GM12878 (cell line): ENCODE measurements at regions not wholly inside any gene's neighbourhood (a gene's known extent, or its start where the extent isn't known, plus 50 kb on each side); places are given as distances from the start of the nearest gene placed in this dataset.
A peak's percentile ranks its signal among the peaks of the same experiment; 100 is the strongest.

ENCODE experiments used
- ATAC-seq: fragments of 200-7000 bp; cut with Tn5 transposase; 3 replicates; pipeline ENCODE4 v1.9.1; 2020; ENCODE audit warnings: mild to moderate bottlenecking, moderate library complexity
- BruUV-seq: library from RNA; stranded (reverse); fragments of 400-500 nt; replicated peaks from 2 replicates; lab custom pipeline; 2021; lab: Mats Ljungman, UMichigan
- CTCF ChIA-PET: fragments of 300-600 bp; sonication (Branson Sonifier 250); formaldehyde crosslinking; extraction: SDS; loops from one replicate; lab custom pipeline; 2021; ENCODE audit warnings: inconsistent platforms; lab: Yijun Ruan, JAX
- POLR2A ChIA-PET: fragments of 350-600 bp; formaldehyde crosslinking; extraction: SDS; loops from one replicate; lab custom pipeline; 2021; ENCODE audit warnings: inconsistent platforms; lab: Charles Lee
- RAD21 ChIA-PET: fragments of 300-600 bp; sonication (Branson Sonifier 250); formaldehyde crosslinking; loops from one replicate; lab custom pipeline; 2023; ENCODE audit warnings: antibody characterized with exemption; ENCODE audit not compliant: unreplicated experiment; lab: Charles Lee
- SMC1A ChIA-PET: fragments of 300-600 bp; sonication (Branson Sonifier 250); formaldehyde crosslinking; loops from one replicate; lab custom pipeline; 2023; ENCODE audit not compliant: unreplicated experiment, uncharacterized antibody; lab: Charles Lee
- DNase-seq: peaks from one replicate; pipeline ENCODE4 v3.0.0-alpha.2; 2011; ENCODE audit warnings: low read depth, low spot score
- FAIRE-seq: peaks from 3 replicates; lab custom pipeline; 2011; peaks lifted over from hg19 to GRCh38; lab: Jason Lieb, UNC
- H2AFZ ChIP-seq: 2 replicates; pipeline ENCODE4 v1.6.0; 2011; ENCODE audit warnings: low read depth, low read length, control low read depth; ENCODE audit not compliant: control insufficient read depth
- H3K27ac ChIP-seq: 2 replicates; pipeline ENCODE4 v1.5.1; 2011; ENCODE audit warnings: control low read depth; ENCODE audit not compliant: control insufficient read depth, insufficient read depth
- H3K27me3 ChIP-seq, 2 experiments: replicated peaks in 1 of 2; 2 replicates each; pipeline versions ENCODE4 v1.6.0 to v1.6.1; 2011; ENCODE audit warnings: low read length in 1 of 2; ENCODE audit not compliant: control insufficient read depth in 2 of 2, insufficient read depth in 2 of 2
- H3K36me3 ChIP-seq, 2 experiments: 2 replicates each; pipeline ENCODE4 v1.5.1; 2011; ENCODE audit warnings: low read length in 1 of 2; ENCODE audit not compliant: control insufficient read depth in 2 of 2, insufficient read depth in 2 of 2
- H3K4me1 ChIP-seq: 2 replicates; pipeline ENCODE4 v1.6.1; 2011; ENCODE audit warnings: mild to moderate bottlenecking, low read length, moderate library complexity, mixed read lengths; ENCODE audit not compliant: control insufficient read depth, insufficient read depth
- H3K4me2 ChIP-seq: 2 replicates; pipeline ENCODE4 v1.6.0; 2011; ENCODE audit warnings: control low read depth; ENCODE audit not compliant: control insufficient read depth, insufficient read depth
- H3K4me3 ChIP-seq: fragments of 200-600 bp; sonication (generic); 2 replicates; pipeline ENCODE4 v1.5.1; 2016
- H3K79me2 ChIP-seq: 2 replicates; pipeline ENCODE4 v1.6.0; 2011; ENCODE audit warnings: low read length; ENCODE audit not compliant: control insufficient read depth, insufficient read depth
- H3K9ac ChIP-seq: 2 replicates; pipeline ENCODE4 v1.8.0; 2011; ENCODE audit warnings: low read length, control low read depth, mixed read lengths; ENCODE audit not compliant: control insufficient read depth, insufficient read depth
- H3K9me3 ChIP-seq: replicated peaks from 3 replicates; pipeline ENCODE4 v1.5.1; 2011; ENCODE audit warnings: mild to moderate bottlenecking, low read length; ENCODE audit not compliant: control insufficient read depth, insufficient read depth
- H4K20me1 ChIP-seq: 2 replicates; pipeline ENCODE4 v1.6.0; 2011; ENCODE audit not compliant: control insufficient read depth, insufficient read depth
- BMI1 ChIP-seq: fragments of 450-650 bp; IDR thresholded peaks from 2 replicates; pipeline ENCODE4 v1.6.1; 2016; ENCODE audit warnings: mild to moderate bottlenecking, moderate library complexity, borderline replicate concordance
- CEBPZ ChIP-seq: fragments of 150-350 bp; IDR thresholded peaks from 2 replicates; pipeline ENCODE4 v1.6.1; 2016; ENCODE audit warnings: low read depth, low read length
- EZH2 ChIP-seq: IDR thresholded peaks from 2 replicates; pipeline ENCODE4 v1.6.1; 2012; ENCODE audit warnings: low read depth, mild to moderate bottlenecking, control low read depth, inconsistent platforms, low read length, borderline replicate concordance; ENCODE audit not compliant: control insufficient read depth
- MTA2 ChIP-seq: fragments of 450-650 bp; IDR thresholded peaks from 2 replicates; pipeline ENCODE4 v1.6.1; 2016; ENCODE audit warnings: low read depth, mild to moderate bottlenecking, moderate library complexity
- USF2 ChIP-seq: IDR thresholded peaks from 2 replicates; pipeline ENCODE4 v1.6.1; 2011; ENCODE audit warnings: low read depth, low read length, improper control_type of control experiment, borderline replicate concordance
- WGBS: methylation state at CpG from one replicate; pipeline ENCODE4 v1.1.6; 2016; ENCODE audit warnings: low lambda C conversion rate; ENCODE audit not compliant: insufficient replicate concordance, insufficient coverage; ENCODE audit errors: missing lambda C conversion rate; 5-methylcytosine and 5-hydroxymethylcytosine counted together
- in situ Hi-C: fragments of 300-500 bp; cut with MboI; formaldehyde crosslinking; loops from 9 replicates; pipeline ENCODE4 v1.14.3; 2018; ENCODE audit warnings: mixed read lengths
- intact Hi-C: fragments of 100-400 bp; cut with micrococcal nuclease; formaldehyde crosslinking; loops from one replicate; pipeline ENCODE4 v1.14.2; 2022; ENCODE audit not compliant: unreplicated experiment
- TF ChIP-seq, protein P1 (sequence below): fragments of 450-650 bp; formaldehyde crosslinking; IDR thresholded peaks from 2 replicates; pipeline ENCODE4 v1.4.0; 2020; ENCODE audit warnings: mild to moderate bottlenecking, moderate library complexity

GRCh38 chr2:8222979-8223694, 458.7 kb upstream of the ID2 start:
- Histone ChIP-seq H3K9ac (no peak overlapping the region), H3K9me3 (no peaks in the 10 kb centered on the region; the same call in 2 of the 3 replicates), H2AFZ (no peak overlapping the region), H3K4me3 (no peak overlapping the region), H3K4me1 (no peaks in the 10 kb centered on the region), H3K27ac (no peak overlapping the region), H3K79me2 (no peaks in the 10 kb centered on the region), H3K27me3 (no peaks in the 10 kb centered on the region), H3K4me2 (no peak overlapping the region), H4K20me1 (no peaks in the 10 kb centered on the region), H3K36me3 (no peaks in the 10 kb centered on the region)
- in situ Hi-C loops: no loop called here
- ChIA-PET POLR2A (interaction anchor here (0.6 kb wide), 1 partner anchor 27 kb away, joined by 7 read pairs; no protein-coding TSS in a partner anchor), RAD21 (interaction anchor here (1.4 to 1.8 kb wide), 2 partner anchors 12 to 90 kb away, joined by 4 to 7 read pairs; no protein-coding TSS in a partner anchor), CTCF (interaction anchor here (0.9 to 1.3 kb wide), 2 partner anchors 11 to 51 kb away, joined by 3 read pairs; no protein-coding TSS in a partner anchor), SMC1A (interaction anchor here (0.8 to 1.5 kb wide), 9 partner anchors 8 to 216 kb away, joined by 3 to 7 read pairs (median 3); no protein-coding TSS in a partner anchor)
- FAIRE-seq: peak; percentile 18
- intact Hi-C loops: no loop called here
- DNase-seq: no peak
- TF ChIP-seq MTA2: no peak
- TF ChIP-seq, protein P1, sequence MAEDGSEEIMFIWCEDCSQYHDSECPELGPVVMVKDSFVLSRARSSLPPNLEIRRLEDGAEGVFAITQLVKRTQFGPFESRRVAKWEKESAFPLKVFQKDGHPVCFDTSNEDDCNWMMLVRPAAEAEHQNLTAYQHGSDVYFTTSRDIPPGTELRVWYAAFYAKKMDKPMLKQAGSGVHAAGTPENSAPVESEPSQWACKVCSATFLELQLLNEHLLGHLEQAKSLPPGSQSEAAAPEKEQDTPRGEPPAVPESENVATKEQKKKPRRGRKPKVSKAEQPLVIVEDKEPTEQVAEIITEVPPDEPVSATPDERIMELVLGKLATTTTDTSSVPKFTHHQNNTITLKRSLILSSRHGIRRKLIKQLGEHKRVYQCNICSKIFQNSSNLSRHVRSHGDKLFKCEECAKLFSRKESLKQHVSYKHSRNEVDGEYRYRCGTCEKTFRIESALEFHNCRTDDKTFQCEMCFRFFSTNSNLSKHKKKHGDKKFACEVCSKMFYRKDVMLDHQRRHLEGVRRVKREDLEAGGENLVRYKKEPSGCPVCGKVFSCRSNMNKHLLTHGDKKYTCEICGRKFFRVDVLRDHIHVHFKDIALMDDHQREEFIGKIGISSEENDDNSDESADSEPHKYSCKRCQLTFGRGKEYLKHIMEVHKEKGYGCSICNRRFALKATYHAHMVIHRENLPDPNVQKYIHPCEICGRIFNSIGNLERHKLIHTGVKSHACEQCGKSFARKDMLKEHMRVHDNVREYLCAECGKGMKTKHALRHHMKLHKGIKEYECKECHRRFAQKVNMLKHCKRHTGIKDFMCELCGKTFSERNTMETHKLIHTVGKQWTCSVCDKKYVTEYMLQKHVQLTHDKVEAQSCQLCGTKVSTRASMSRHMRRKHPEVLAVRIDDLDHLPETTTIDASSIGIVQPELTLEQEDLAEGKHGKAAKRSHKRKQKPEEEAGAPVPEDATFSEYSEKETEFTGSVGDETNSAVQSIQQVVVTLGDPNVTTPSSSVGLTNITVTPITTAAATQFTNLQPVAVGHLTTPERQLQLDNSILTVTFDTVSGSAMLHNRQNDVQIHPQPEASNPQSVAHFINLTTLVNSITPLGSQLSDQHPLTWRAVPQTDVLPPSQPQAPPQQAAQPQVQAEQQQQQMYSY (CRISPR knock-in tag): no peak
- no peak for TF ChIP-seq EZH2
- TF ChIP-seq USF2: no peak
- no peak for TF ChIP-seq BMI1
- no peak for TF ChIP-seq CEBPZ
- no peak for ATAC-seq
- BruUV-seq: no TSS peak
- WGBS: 43% methylated on average over 9 of the region's 9 CpGs
